ENCODE measurements at regions not wholly inside any gene's neighbourhood (a gene's known extent, or its start where the extent isn't known, plus 50 kb on each side); places are given as distances from the start of the nearest gene placed in this dataset.
"Not testable (repeated sequence)": the region's sequence is repeated elsewhere in the genome, so short reads cannot be mapped to it uniquely, and the experiment has no call there.

DNA sequence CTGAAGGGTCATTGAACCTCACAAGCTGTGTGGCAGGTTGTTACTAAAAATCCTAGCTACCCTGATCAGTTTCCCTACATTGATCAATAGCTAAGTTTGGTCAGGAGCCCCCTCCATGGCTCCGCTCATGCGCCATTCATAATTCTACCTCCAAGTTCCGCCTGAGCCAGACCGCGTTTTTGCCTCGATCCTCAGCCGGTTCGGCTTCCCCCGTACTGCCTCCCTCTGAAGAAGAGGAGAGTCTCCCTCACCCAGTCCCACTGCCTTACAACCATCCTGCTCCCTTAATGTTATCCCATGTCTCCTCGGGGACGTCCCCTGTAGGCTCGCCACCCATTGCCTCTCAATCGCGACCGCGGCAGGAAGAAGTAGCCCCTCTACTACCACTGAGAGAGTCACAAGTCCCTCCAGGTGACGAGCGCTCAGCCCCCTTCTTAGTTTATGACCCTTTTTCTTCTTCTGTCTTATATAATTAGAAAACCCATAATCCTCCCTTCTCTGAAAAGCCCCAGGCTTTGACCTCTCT is 158.2 kb downstream of the DEFB131A start (continued):
- TF ChIP-seq RAD21 (IDR thresholded peaks at IDR 0.05) (no peak), HNF4G (IDR thresholded peaks at IDR 0.05) (no peak), FOXA1 (IDR thresholded peaks at IDR 0.05) (no peak), HNF4A (conservative IDR thresholded peaks at IDR 0.05) (no peak), EGR1 (IDR thresholded peaks at IDR 0.05; ENCODE audit: low read depth in 2 of 2) (no peak), JUND (IDR thresholded peaks at IDR 0.05) (no peak), FOXA2 (IDR thresholded peaks at IDR 0.05) (no peak), TAF1 (conservative IDR thresholded peaks at IDR 0.05) (no peak)
- TF ChIP-seq, protein P1, sequence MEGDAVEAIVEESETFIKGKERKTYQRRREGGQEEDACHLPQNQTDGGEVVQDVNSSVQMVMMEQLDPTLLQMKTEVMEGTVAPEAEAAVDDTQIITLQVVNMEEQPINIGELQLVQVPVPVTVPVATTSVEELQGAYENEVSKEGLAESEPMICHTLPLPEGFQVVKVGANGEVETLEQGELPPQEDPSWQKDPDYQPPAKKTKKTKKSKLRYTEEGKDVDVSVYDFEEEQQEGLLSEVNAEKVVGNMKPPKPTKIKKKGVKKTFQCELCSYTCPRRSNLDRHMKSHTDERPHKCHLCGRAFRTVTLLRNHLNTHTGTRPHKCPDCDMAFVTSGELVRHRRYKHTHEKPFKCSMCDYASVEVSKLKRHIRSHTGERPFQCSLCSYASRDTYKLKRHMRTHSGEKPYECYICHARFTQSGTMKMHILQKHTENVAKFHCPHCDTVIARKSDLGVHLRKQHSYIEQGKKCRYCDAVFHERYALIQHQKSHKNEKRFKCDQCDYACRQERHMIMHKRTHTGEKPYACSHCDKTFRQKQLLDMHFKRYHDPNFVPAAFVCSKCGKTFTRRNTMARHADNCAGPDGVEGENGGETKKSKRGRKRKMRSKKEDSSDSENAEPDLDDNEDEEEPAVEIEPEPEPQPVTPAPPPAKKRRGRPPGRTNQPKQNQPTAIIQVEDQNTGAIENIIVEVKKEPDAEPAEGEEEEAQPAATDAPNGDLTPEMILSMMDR (IDR thresholded peaks at IDR 0.05; ENCODE audit: low read depth, low read length, missing input control): no peak

- H3K9ac ChIP-seq (ENCODE audit: low read depth in 1 of 2, low read length in 2 of 2); H3K27ac ChIP-seq (ENCODE audit: low read depth in 1 of 2, low read length in 2 of 2); DNase-seq (ENCODE audit: low spot score); H3K36me3 ChIP-seq (ENCODE audit: control insufficient read depth in 4 of 4, insufficient read depth in 3 of 4, low read depth in 1 of 4, low read length in 3 of 4); H3K9me3 ChIP-seq (ENCODE audit: control insufficient read depth in 4 of 4, low read length in 3 of 4); H3K4me1 ChIP-seq (ENCODE audit: control insufficient read depth in 4 of 4, insufficient read depth in 4 of 4, low read length in 3 of 4); H3K27me3 ChIP-seq (ENCODE audit: control insufficient read depth in 4 of 4, insufficient read depth in 4 of 4, low read length in 3 of 4); H3K4me3 ChIP-seq (ENCODE audit: low read depth in 1 of 3, low read length in 3 of 3): not testable (repeated sequence)
- WGBS: 16% methylated on average over 17 of the region's 17 CpGs
Measured at GRCh38 chr4:9604031-9604892, 160.0 kb downstream of the DEFB131A start.

GRCh38 chr4:9604893-9605190 is 160.6 kb downstream of the DEFB131A start:
- H3K36me3 ChIP-seq (ENCODE audit: control insufficient read depth in 4 of 4, insufficient read depth in 3 of 4, low read depth in 1 of 4, low read length in 3 of 4); DNase-seq (ENCODE audit: low spot score); H3K9ac ChIP-seq (ENCODE audit: low read depth in 1 of 2, low read length in 2 of 2); H3K9me3 ChIP-seq (ENCODE audit: control insufficient read depth in 4 of 4, low read length in 3 of 4); H3K27me3 ChIP-seq (ENCODE audit: control insufficient read depth in 4 of 4, insufficient read depth in 4 of 4, low read length in 3 of 4); H3K4me3 ChIP-seq (ENCODE audit: low read depth in 1 of 3, low read length in 3 of 3); H3K27ac ChIP-seq (ENCODE audit: low read depth in 1 of 2, low read length in 2 of 2); H3K4me1 ChIP-seq (ENCODE audit: control insufficient read depth in 4 of 4, insufficient read depth in 4 of 4, low read length in 3 of 4): not testable (repeated sequence)
- WGBS: 54% methylated on average over 5 of the region's 5 CpGs

GRCh38 chr4:9608300-9608699 is 164.1 kb downstream of the DEFB131A start:
- no peaks in the 10 kb centered on the region for H3K27me3 ChIP-seq (ENCODE audit: control insufficient read depth in 4 of 4, insufficient read depth in 4 of 4, low read length in 3 of 4)
- no peak for DNase-seq (ENCODE audit: low spot score)
- no peaks in the 10 kb centered on the region for H3K9me3 ChIP-seq (ENCODE audit: control insufficient read depth in 4 of 4, low read length in 3 of 4)
- peaks cover 0 to 2% (median 0%) of the 10 kb centered on the region in 4 donors for H3K4me1 ChIP-seq (ENCODE audit: control insufficient read depth in 4 of 4, insufficient read depth in 4 of 4, low read length in 3 of 4)
- no peak overlapping the region for H3K9ac ChIP-seq (ENCODE audit: low read depth in 1 of 2, low read length in 2 of 2)
- TF ChIP-seq MAX (IDR thresholded peaks at IDR 0.05) (no peak), ATF3 (IDR thresholded peaks at IDR 0.05) (no peak), FOXA1 (IDR thresholded peaks at IDR 0.05) (no peak), RAD21 (IDR thresholded peaks at IDR 0.05) (no peak), YY1 (IDR thresholded peaks at IDR 0.05) (no peak)
- TF ChIP-seq, protein P2, sequence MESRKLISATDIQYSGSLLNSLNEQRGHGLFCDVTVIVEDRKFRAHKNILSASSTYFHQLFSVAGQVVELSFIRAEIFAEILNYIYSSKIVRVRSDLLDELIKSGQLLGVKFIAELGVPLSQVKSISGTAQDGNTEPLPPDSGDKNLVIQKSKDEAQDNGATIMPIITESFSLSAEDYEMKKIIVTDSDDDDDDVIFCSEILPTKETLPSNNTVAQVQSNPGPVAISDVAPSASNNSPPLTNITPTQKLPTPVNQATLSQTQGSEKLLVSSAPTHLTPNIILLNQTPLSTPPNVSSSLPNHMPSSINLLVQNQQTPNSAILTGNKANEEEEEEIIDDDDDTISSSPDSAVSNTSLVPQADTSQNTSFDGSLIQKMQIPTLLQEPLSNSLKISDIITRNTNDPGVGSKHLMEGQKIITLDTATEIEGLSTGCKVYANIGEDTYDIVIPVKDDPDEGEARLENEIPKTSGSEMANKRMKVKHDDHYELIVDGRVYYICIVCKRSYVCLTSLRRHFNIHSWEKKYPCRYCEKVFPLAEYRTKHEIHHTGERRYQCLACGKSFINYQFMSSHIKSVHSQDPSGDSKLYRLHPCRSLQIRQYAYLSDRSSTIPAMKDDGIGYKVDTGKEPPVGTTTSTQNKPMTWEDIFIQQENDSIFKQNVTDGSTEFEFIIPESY (IDR thresholded peaks at IDR 0.05): no peak
- TF ChIP-seq, protein P1 (IDR thresholded peaks at IDR 0.05; ENCODE audit: low read depth, low read length, missing input control): no peak
- TF ChIP-seq, protein P3, sequence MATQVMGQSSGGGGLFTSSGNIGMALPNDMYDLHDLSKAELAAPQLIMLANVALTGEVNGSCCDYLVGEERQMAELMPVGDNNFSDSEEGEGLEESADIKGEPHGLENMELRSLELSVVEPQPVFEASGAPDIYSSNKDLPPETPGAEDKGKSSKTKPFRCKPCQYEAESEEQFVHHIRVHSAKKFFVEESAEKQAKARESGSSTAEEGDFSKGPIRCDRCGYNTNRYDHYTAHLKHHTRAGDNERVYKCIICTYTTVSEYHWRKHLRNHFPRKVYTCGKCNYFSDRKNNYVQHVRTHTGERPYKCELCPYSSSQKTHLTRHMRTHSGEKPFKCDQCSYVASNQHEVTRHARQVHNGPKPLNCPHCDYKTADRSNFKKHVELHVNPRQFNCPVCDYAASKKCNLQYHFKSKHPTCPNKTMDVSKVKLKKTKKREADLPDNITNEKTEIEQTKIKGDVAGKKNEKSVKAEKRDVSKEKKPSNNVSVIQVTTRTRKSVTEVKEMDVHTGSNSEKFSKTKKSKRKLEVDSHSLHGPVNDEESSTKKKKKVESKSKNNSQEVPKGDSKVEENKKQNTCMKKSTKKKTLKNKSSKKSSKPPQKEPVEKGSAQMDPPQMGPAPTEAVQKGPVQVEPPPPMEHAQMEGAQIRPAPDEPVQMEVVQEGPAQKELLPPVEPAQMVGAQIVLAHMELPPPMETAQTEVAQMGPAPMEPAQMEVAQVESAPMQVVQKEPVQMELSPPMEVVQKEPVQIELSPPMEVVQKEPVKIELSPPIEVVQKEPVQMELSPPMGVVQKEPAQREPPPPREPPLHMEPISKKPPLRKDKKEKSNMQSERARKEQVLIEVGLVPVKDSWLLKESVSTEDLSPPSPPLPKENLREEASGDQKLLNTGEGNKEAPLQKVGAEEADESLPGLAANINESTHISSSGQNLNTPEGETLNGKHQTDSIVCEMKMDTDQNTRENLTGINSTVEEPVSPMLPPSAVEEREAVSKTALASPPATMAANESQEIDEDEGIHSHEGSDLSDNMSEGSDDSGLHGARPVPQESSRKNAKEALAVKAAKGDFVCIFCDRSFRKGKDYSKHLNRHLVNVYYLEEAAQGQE (IDR thresholded peaks at IDR 0.05): no peak
- no peaks in the 10 kb centered on the region for H3K36me3 ChIP-seq (ENCODE audit: control insufficient read depth in 4 of 4, insufficient read depth in 3 of 4, low read depth in 1 of 4, low read length in 3 of 4)
- no peak overlapping the region for H3K27ac ChIP-seq (ENCODE audit: low read depth in 1 of 2, low read length in 2 of 2)
- H3K4me3 ChIP-seq (ENCODE audit: low read depth in 1 of 3, low read length in 3 of 3): no peak overlapping the region
- WGBS: 86% methylated on average over 4 of the region's 4 CpGs

All from liver (tissue), 8 donors.